ENCODE measurements at regions not wholly inside any gene's neighbourhood (a gene's known extent, or its start where the extent isn't known, plus 50 kb on each side); places are given as distances from the start of the nearest gene placed in this dataset.

DNA sequence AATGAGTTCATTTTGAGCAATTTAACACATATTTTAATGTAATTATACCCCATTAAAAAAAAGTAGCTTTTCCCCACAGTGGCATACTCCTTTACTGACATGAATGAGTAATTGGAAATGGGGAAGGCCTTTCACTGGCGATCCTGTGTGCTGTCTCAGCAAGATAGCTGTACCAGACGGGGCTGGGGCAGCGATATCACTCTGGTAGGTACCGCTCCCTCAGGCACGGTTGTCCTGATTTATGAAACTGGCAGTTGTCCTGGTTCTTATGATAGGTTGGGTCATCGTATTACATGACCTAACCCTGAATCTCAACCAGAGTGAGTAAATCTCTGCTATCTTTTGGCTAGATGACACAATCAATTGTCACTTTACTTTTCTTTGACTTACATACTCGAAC, 355.0 kb upstream of the MAP3K7 start:
- Histone ChIP-seq H3K27me3 (no peaks in the 10 kb centered on the region), H3K4me3 (no peak overlapping the region), H3K36me3 (no peaks in the 10 kb centered on the region), H3K27ac (no peak overlapping the region), H3K9me3 (no peaks in the 10 kb centered on the region), H3K4me1 (no peaks in the 10 kb centered on the region)
- TF ChIP-seq POLR2A (IDR thresholded peaks at IDR 0.05) (no peak), POLR2AphosphoS5 (IDR thresholded peaks at IDR 0.05) (no peak), EP300 (IDR thresholded peaks at IDR 0.05) (no peak)
- TF ChIP-seq, protein P1, sequence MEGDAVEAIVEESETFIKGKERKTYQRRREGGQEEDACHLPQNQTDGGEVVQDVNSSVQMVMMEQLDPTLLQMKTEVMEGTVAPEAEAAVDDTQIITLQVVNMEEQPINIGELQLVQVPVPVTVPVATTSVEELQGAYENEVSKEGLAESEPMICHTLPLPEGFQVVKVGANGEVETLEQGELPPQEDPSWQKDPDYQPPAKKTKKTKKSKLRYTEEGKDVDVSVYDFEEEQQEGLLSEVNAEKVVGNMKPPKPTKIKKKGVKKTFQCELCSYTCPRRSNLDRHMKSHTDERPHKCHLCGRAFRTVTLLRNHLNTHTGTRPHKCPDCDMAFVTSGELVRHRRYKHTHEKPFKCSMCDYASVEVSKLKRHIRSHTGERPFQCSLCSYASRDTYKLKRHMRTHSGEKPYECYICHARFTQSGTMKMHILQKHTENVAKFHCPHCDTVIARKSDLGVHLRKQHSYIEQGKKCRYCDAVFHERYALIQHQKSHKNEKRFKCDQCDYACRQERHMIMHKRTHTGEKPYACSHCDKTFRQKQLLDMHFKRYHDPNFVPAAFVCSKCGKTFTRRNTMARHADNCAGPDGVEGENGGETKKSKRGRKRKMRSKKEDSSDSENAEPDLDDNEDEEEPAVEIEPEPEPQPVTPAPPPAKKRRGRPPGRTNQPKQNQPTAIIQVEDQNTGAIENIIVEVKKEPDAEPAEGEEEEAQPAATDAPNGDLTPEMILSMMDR (IDR thresholded peaks at IDR 0.05) = no peak
- WGBS, 2 donors = 82 to 88% methylated on average over 7 of the region's 7 CpGs
- ATAC-seq (ENCODE audit: low FRiP score in 2 of 2) (peak in 1 of 2 donors; percentile 20), DNase-seq (no peak)

DNA sequence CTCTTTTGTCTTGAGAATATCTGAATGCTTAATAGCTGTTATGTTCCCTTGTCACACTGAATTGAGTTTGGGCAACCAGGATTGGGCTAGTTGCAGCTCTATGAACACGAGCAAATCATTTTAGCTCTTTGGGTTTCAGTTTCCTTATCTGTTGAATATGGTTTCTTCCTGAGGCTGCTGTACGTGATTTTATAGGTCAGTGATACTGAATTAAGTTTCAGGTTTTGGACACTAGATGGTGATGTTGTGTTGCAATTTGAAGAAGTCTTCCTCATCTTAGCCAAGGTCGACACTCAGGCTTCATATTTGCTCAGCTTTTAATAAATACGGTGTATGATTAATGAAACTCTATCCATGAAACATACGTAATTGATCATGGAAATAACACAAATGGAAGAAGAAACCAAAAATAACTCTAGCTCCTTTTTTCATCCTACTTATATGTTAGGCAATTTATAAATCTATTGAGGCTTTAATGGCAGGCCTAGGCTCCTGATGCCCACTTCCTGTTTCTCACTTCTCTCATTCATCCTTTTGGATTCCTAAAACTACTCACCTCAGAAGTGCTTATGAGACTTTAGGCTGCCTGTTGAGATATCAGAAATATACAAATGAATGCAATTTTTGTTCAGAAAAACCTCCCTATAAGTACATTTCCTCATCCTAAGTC, 354.1 kb upstream of the MAP3K7 start:
- DNase-seq (no peak), ATAC-seq (ENCODE audit: low FRiP score in 2 of 2) (peak in 1 of 2 donors; percentile 88)
- Histone ChIP-seq H3K27me3 (no peaks in the 10 kb centered on the region), H3K4me1 (no peaks in the 10 kb centered on the region), H3K27ac (no peak overlapping the region), H3K36me3 (no peaks in the 10 kb centered on the region), H3K4me3 (no peak overlapping the region), H3K9me3 (no peaks in the 10 kb centered on the region)
- TF ChIP-seq, protein P1 (IDR thresholded peaks at IDR 0.05) = peak in 5 of 6 experiments; percentile 21 to 64 (median 60)
- no peak for TF ChIP-seq POLR2AphosphoS5 (IDR thresholded peaks at IDR 0.05)
- 24 to 28% methylated on average over 5 of the region's 5 CpGs for WGBS, 2 donors

DNA sequence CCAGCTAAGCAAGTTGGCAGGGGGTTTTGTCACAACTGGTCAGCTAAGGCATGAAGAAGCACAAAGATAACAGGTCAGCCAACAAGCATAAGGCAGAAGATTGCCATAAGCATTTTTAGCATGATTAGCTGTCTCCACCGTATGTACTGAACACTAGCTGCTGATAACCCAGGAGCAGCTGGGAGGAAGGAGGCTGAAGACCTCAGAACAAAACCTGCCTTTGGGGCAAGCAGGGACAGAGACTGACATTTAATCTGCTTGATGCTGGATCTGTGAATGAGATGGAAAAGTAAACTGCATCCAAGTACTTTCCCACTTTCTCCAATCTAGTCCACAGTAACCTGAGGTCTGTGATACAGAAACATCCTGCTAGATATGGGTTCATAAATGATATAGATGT, 353.0 kb upstream of the MAP3K7 start:
- Histone ChIP-seq H3K4me1 (no peaks in the 10 kb centered on the region), H3K27ac (no peak overlapping the region), H3K36me3 (no peaks in the 10 kb centered on the region), H3K4me3 (no peak overlapping the region), H3K27me3 (no peaks in the 10 kb centered on the region), H3K9me3 (no peaks in the 10 kb centered on the region)
- no peak for TF ChIP-seq POLR2AphosphoS5 (IDR thresholded peaks at IDR 0.05)
- WGBS, 2 donors = 82 to 90% methylated on average over 1 of the region's 1 CpG
- DNase-seq (no peak), ATAC-seq (ENCODE audit: low FRiP score in 2 of 2) (no peak)

DNA sequence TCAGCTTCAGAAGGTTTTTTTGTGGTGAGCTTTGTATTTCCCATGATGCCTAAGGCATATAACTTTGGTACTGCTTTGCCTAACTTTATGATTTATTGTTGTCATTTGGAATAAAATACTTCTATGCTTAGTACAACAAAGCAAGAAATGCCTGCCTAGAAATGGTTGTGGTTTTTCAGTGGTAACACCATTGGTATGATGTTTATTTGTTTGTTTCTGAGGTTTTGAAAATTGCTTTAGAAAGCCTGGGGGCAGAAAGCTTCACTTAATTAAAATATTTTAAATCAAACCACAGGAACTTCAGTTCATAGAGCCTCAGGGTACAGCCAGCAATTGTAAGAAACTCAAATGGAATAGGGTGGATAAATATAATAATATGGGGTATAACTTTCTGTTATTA, 351.2 kb upstream of the MAP3K7 start:
- Histone ChIP-seq H3K4me3 (no peak overlapping the region), H3K27ac (no peak overlapping the region), H3K4me1 (no peaks in the 10 kb centered on the region), H3K36me3 (no peaks in the 10 kb centered on the region), H3K27me3 (no peaks in the 10 kb centered on the region), H3K9me3 (no peaks in the 10 kb centered on the region)
- ATAC-seq (ENCODE audit: low FRiP score in 2 of 2) = no peak
- no peak for TF ChIP-seq POLR2AphosphoS5 (IDR thresholded peaks at IDR 0.05)
- TF ChIP-seq, protein P1 (IDR thresholded peaks at IDR 0.05) = no peak
- TF ChIP-seq EP300 (IDR thresholded peaks at IDR 0.05) = no peak
- no peak for TF ChIP-seq POLR2A (IDR thresholded peaks at IDR 0.05)
- no peak for DNase-seq

DNA sequence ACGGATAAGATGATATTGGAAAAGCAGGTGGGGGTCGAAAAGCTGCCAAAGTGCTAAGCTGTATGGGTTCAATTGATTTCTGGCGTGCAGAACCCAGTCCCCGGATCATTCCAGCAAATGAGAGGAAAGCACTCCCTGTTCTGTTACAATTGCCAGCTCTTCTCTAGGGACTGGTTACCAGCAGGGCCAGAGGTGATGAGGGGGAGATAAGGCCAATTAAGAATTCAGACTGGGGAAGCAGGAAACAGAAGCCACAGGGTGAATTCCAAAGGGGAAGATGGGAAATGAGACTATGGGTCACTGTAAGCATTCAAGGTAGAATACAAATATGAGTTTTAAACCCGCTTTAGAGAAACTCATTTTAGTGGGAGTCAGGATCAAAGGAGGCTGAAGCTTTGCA, 349.4 kb upstream of the MAP3K7 start:
- no peak overlapping the region for H3K27ac ChIP-seq
- H3K27me3 ChIP-seq = no peaks in the 10 kb centered on the region
- H3K4me1 ChIP-seq = no peaks in the 10 kb centered on the region
- no peaks in the 10 kb centered on the region for H3K9me3 ChIP-seq
- H3K4me3 ChIP-seq = no peak overlapping the region
- DNase-seq = no peak
- H3K36me3 ChIP-seq = no peaks in the 10 kb centered on the region
- ATAC-seq (ENCODE audit: low FRiP score in 2 of 2) = no peak
- WGBS, 2 donors = 87 to 88% methylated on average over 5 of the region's 5 CpGs
- TF ChIP-seq POLR2AphosphoS5 (IDR thresholded peaks at IDR 0.05) (no peak), POLR2A (IDR thresholded peaks at IDR 0.05) (no peak), EP300 (IDR thresholded peaks at IDR 0.05) (no peak)
- TF ChIP-seq, protein P1 (IDR thresholded peaks at IDR 0.05) = no peak

Measured in upper lobe of left lung (tissue), 6 donors.